Smooth muscle cell (in vitro differentiated cells): ENCODE measurements at regions not wholly inside any gene's neighbourhood (a gene's known extent, or its start where the extent isn't known, plus 50 kb on each side); places are given as distances from the start of the nearest gene placed in this dataset.

ENCODE experiments used
- DNase-seq: peaks from one replicate; lab custom pipeline; 2025; ENCODE audit not compliant: unreplicated experiment; lab: John Stamatoyannopoulos, UW
- H2AFZ ChIP-seq: fragments of 200-600 bp; sonication (generic); 2 replicates; pipeline ENCODE4 v1.6.0; 2016; ENCODE audit warnings: antibody characterized with exemption, low read depth, mild to moderate bottlenecking
- H3F3A ChIP-seq: fragments of 200-600 bp; sonication (generic); 2 replicates; pipeline ENCODE4 v1.6.0; 2017; ENCODE audit warnings: antibody characterized with exemption, low read depth
- H3K27ac ChIP-seq: fragments of 200-600 bp; sonication (generic); 2 replicates; pipeline ENCODE4 v1.5.1; 2016; ENCODE audit warnings: low read depth, mild to moderate bottlenecking
- H3K27me3 ChIP-seq: fragments of 200-600 bp; sonication (generic); 2 replicates; pipeline ENCODE4 v1.6.1; 2016; ENCODE audit warnings: low read depth, mild to moderate bottlenecking
- H3K36me3 ChIP-seq: fragments of 200-600 bp; sonication (generic); 2 replicates; pipeline ENCODE4 v1.5.1; 2016; ENCODE audit warnings: low read depth
- H3K4me1 ChIP-seq: fragments of 200-600 bp; sonication (generic); 2 replicates; pipeline ENCODE4 v1.5.1; 2016; ENCODE audit warnings: low read depth
- H3K4me2 ChIP-seq: fragments of 200-600 bp; sonication (generic); 2 replicates; pipeline ENCODE4 v1.6.0; 2016; ENCODE audit warnings: mild to moderate bottlenecking
- H3K4me3 ChIP-seq: fragments of 200-600 bp; sonication (generic); 2 replicates; pipeline ENCODE4 v1.5.1; 2016; ENCODE audit warnings: mild to moderate bottlenecking
- H3K79me2 ChIP-seq: fragments of 200-600 bp; sonication (generic); 2 replicates; pipeline ENCODE4 v1.6.0; 2016; ENCODE audit warnings: low read depth, mild to moderate bottlenecking
- H3K9ac ChIP-seq: fragments of 200-600 bp; sonication (generic); 2 replicates; pipeline ENCODE4 v1.6.0; 2016; ENCODE audit warnings: low read depth
- H3K9me3 ChIP-seq: fragments of 200-600 bp; sonication (generic); replicated peaks from 2 replicates; pipeline ENCODE4 v1.5.1; 2016; ENCODE audit warnings: low read depth
- H4K20me1 ChIP-seq: fragments of 200-600 bp; sonication (generic); 2 replicates; pipeline ENCODE4 v1.6.0; 2016; ENCODE audit warnings: low read depth
- WGBS: methylation state at CpG from one replicate; pipeline ENCODE4 v1.1.7; 2016; ENCODE audit warnings: low lambda C conversion rate; 5-methylcytosine and 5-hydroxymethylcytosine counted together
- TF ChIP-seq, protein P1 (sequence below): fragments of 200-600 bp; sonication (generic); IDR thresholded peaks from 2 replicates; pipeline ENCODE4 v1.5.1; 2017; ENCODE audit warnings: borderline replicate concordance, mild to moderate bottlenecking, antibody characterized with exemption; ENCODE audit not compliant: insufficient read depth, poor library complexity, severe bottlenecking

DNA sequence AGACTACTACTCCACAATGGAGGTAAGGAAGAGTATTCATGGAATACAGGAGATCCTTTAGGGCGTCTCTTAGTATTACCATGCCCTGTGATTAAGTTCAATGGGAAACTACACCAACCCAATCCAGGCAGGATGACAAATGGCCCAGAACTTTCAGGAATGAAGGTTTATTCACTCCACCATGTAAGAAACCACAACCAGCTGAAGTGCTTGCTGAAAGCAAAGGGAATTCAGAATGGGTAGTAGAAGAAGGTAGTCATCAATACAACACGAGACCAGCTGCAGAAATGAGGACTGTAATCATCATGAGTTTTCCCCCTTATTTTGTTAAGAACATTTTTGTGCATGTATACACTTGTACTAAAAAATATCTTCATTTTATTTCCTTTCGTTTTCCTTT, 76.6 kb downstream of the GPR37 start:
- Histone ChIP-seq H3K27me3 (no peaks in the 10 kb centered on the region), H3K4me2 (no peak overlapping the region), H4K20me1 (no peaks in the 10 kb centered on the region), H3F3A (no peaks in the 10 kb centered on the region), H3K79me2 (no peaks in the 10 kb centered on the region), H3K36me3 (no peaks in the 10 kb centered on the region), H3K9ac (no peak overlapping the region), H3K4me3 (no peak overlapping the region), H2AFZ (no peak overlapping the region), H3K27ac (no peak overlapping the region), H3K4me1 (no peaks in the 10 kb centered on the region), H3K9me3 (no peaks in the 10 kb centered on the region)
- WGBS: 71% methylated on average over 3 of the region's 3 CpGs
- DNase-seq: no peak
- TF ChIP-seq, protein P1, sequence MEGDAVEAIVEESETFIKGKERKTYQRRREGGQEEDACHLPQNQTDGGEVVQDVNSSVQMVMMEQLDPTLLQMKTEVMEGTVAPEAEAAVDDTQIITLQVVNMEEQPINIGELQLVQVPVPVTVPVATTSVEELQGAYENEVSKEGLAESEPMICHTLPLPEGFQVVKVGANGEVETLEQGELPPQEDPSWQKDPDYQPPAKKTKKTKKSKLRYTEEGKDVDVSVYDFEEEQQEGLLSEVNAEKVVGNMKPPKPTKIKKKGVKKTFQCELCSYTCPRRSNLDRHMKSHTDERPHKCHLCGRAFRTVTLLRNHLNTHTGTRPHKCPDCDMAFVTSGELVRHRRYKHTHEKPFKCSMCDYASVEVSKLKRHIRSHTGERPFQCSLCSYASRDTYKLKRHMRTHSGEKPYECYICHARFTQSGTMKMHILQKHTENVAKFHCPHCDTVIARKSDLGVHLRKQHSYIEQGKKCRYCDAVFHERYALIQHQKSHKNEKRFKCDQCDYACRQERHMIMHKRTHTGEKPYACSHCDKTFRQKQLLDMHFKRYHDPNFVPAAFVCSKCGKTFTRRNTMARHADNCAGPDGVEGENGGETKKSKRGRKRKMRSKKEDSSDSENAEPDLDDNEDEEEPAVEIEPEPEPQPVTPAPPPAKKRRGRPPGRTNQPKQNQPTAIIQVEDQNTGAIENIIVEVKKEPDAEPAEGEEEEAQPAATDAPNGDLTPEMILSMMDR: no peak

DNA sequence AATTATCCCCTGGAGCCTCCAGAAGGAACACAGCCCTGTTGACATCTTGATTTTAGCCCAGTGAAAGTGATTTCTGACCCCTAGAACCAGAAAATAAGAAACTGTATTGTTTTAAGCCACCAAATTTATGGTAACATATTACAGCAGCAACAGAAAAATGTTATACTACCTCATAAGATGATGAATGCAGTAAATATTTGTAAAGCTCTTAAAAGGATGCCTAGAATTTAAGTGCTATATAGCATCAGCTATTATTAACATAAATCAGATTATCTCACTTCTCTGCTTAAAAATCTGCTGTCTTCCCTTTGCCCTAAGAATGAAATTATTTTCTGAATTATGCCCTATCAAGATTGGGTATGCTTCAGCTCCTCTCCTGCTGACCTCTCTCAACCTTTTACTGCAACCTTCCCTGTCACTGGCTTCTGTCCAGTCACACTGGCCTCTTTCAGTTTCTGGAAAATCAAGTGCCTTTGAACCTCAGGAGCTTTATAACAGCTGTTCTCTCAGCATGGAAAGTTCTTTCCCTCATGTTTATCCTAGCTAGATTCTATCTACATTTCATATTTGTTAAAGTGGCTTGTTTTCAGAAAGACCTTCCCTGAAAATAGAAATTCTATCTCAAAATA, 78.9 kb downstream of the GPR37 start:
- no peaks in the 10 kb centered on the region for H3K9me3 ChIP-seq
- no peaks in the 10 kb centered on the region for H4K20me1 ChIP-seq
- H3K4me2 ChIP-seq: no peak overlapping the region
- no peaks in the 10 kb centered on the region for H3K79me2 ChIP-seq
- no peak overlapping the region for H3K9ac ChIP-seq
- H3K36me3 ChIP-seq: no peaks in the 10 kb centered on the region
- H3K4me1 ChIP-seq: no peaks in the 10 kb centered on the region
- no peaks in the 10 kb centered on the region for H3K27me3 ChIP-seq
- DNase-seq: no peak
- no peak overlapping the region for H2AFZ ChIP-seq
- H3F3A ChIP-seq: no peaks in the 10 kb centered on the region
- H3K27ac ChIP-seq: no peak overlapping the region
- TF ChIP-seq, protein P1: no peak
- no peak overlapping the region for H3K4me3 ChIP-seq

DNA sequence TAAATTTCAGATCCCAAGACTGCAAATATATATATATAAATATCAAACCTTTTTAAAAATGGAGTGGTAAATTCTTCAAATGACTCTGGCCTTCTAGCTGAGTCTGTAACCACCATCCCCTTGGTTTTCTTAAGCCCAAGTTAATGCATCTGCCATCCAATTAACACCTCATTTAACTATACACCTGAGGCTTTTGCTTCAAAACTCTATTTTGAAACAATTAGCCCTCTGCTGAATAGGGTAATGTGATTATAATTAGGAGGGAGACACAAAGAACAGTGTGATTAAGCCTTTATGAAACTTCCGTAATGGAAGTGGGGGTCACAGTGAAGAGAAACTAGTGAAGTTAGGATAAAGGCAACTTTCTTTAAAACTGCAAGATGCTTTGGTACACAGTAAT, 83.6 kb downstream of the GPR37 start:
- Histone ChIP-seq H3K4me1 (no peaks in the 10 kb centered on the region), H3K79me2 (no peaks in the 10 kb centered on the region), H3K27me3 (no peaks in the 10 kb centered on the region), H3K36me3 (no peaks in the 10 kb centered on the region), H3K4me2 (no peak overlapping the region), H3K27ac (no peak overlapping the region), H3F3A (no peaks in the 10 kb centered on the region), H3K4me3 (no peak overlapping the region), H4K20me1 (no peaks in the 10 kb centered on the region), H2AFZ (no peak overlapping the region), H3K9ac (no peak overlapping the region), H3K9me3 (no peaks in the 10 kb centered on the region)
- TF ChIP-seq, protein P1: no peak
- 50% methylated on average over 1 of the region's 1 CpG for WGBS
- DNase-seq: no peak

DNA sequence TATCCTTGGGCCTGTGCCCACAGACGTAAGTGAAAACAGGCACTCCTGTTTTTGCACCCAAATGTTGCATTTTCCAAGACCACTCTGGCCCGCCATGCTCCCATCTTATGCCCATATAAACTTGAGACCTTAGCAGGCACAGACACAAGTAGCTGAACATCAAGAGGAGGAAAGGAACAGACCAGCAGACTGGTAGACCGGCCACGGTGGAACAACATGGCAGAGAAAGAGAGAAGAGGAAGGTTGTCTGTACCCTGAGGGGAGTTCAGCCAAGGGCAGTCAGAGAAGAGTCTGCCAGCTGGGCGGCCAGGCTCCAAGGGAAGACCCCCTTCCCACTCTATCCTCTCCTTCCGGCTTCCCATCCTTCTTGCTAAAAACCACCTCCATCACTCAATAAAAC, 85.3 kb downstream of the GPR37 start:
- Histone ChIP-seq H3K9me3 (no peaks in the 10 kb centered on the region), H3K27ac (no peak overlapping the region), H3K4me1 (no peaks in the 10 kb centered on the region), H2AFZ (no peak overlapping the region), H3K36me3 (no peaks in the 10 kb centered on the region), H3K4me2 (no peak overlapping the region), H3K79me2 (no peaks in the 10 kb centered on the region), H3F3A (no peaks in the 10 kb centered on the region), H3K9ac (no peak overlapping the region), H3K4me3 (no peak overlapping the region), H4K20me1 (no peaks in the 10 kb centered on the region), H3K27me3 (no peaks in the 10 kb centered on the region)
- TF ChIP-seq, protein P1: no peak
- DNase-seq: no peak
- WGBS: 91% methylated on average over 6 of the region's 6 CpGs
